Adrenal gland (tissue), 9 donors: ENCODE measurements at regions not wholly inside any gene's neighbourhood (a gene's known extent, or its start where the extent isn't known, plus 50 kb on each side); places are given as distances from the start of the nearest gene placed in this dataset.

Source experiments
- DNase-seq, 7 donors: peaks; one replicate each; pipeline ENCODE4 v3.0.0-alpha.2; 2019 to 2020
- H3K27ac ChIP-seq, 5 donors: fragments of 200-600 bp; sonication (generic) in 4 of 5; 1 replicate in 3 of 5; 2 replicates in 2 of 5; pipeline versions ENCODE4 v1.5.1 to v1.8.0; 2016 to 2020; ENCODE audit warnings: mild to moderate bottlenecking in 1 of 5
- H3K27me3 ChIP-seq: fragments of 200-600 bp; 2 replicates; pipeline ENCODE4 v1.8.0; 2021
- H3K36me3 ChIP-seq, 2 donors: fragments of 200-600 bp; replicated peaks in 1 of 2; 1 replicate in 1 of 2; 2 replicates in 1 of 2; pipeline versions ENCODE4 v1.5.1 to v1.8.0; 2018 to 2022
- H3K4me1 ChIP-seq, 2 donors: fragments of 200-600 bp; replicated peaks in 1 of 2; 1 replicate in 1 of 2; 2 replicates in 1 of 2; pipeline versions ENCODE4 v1.5.1 to v1.8.0; 2018 to 2021
- H3K4me3 ChIP-seq, 4 donors: fragments of 200-600 bp; sonication (generic) in 3 of 4; one replicate each; pipeline ENCODE4 v1.5.1; 2016 to 2018
- H3K9me3 ChIP-seq, 3 donors: fragments of 200-600 bp; sonication (generic) in 1 of 3; replicated peaks in 1 of 3; 1 replicate in 2 of 3; 2 replicates in 1 of 3; pipeline versions ENCODE4 v1.5.1 to v1.8.0; 2016 to 2021
- POLR2A ChIP-seq, 2 donors: fragments of 450-650 bp; IDR thresholded peaks; one replicate each; pipeline ENCODE4 v1.6.1; 2017; ENCODE audit warnings: antibody characterized with exemption in 2 of 2, mild to moderate bottlenecking in 2 of 2, moderate library complexity in 1 of 2
- WGBS, 4 donors: extraction: QIAGEN DNeasy Blood & Tissue Kit in 2 of 4; methylation state at CpG; one replicate each; pipeline versions ENCODE4 v1.1.5 to v1.1.7; 2013 to 2017; 5-methylcytosine and 5-hydroxymethylcytosine counted together
- intact Hi-C, 2 donors: fragments of 100-400 bp; cut with DNase I; formaldehyde crosslinking; loops; one replicate each; pipeline versions ENCODE4 v1.14.1 to v1.15.0; 2022 to 2023
- TF ChIP-seq, protein P1 (sequence below), 6 experiments: fragments of 450-650 bp in 4 of 6; fragments of 200-600 bp in 2 of 6; sonication (generic) in 1 of 6; IDR thresholded peaks; 1 replicate in 5 of 6; 2 replicates in 1 of 6; pipeline versions ENCODE4 v1.5.1 to v1.8.0; 2016 to 2021; ENCODE audit warnings: antibody characterized with exemption in 6 of 6, mild to moderate bottlenecking in 2 of 6, moderate library complexity in 1 of 6
- donor health status: healthy with polysubstance abuse.
- donor health status: Bipolar disorder and iron deficiency.
- donor health status: DM: yes; HTN: yes; CAD: no.
- donor health status: DM: no; HTN: no; CAD: no.
- donor health status: DM: no; HTN: no; CAD: no.

DNA sequence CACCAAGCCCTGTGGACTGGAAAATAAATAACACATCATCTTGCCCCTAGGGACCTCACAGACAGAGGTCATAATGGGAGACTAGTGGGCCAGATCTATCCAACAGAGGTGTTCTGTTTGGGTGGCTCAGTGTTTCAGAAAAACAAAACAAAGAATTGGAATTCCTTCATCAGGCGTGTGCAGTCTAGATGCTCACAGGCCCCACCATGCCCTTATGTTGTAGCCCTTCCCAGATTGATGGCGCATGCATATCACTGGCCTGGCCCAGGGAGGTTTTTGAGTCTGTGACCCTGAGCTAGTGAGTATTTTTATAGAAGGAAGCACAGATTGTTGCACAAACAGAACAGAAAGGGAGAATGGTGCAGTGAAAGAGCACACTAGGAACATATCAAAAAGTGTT lies 859.6 kb downstream of the BCL11B start:
- no peak overlapping the region for H3K4me3 ChIP-seq
- TF ChIP-seq, protein P1, sequence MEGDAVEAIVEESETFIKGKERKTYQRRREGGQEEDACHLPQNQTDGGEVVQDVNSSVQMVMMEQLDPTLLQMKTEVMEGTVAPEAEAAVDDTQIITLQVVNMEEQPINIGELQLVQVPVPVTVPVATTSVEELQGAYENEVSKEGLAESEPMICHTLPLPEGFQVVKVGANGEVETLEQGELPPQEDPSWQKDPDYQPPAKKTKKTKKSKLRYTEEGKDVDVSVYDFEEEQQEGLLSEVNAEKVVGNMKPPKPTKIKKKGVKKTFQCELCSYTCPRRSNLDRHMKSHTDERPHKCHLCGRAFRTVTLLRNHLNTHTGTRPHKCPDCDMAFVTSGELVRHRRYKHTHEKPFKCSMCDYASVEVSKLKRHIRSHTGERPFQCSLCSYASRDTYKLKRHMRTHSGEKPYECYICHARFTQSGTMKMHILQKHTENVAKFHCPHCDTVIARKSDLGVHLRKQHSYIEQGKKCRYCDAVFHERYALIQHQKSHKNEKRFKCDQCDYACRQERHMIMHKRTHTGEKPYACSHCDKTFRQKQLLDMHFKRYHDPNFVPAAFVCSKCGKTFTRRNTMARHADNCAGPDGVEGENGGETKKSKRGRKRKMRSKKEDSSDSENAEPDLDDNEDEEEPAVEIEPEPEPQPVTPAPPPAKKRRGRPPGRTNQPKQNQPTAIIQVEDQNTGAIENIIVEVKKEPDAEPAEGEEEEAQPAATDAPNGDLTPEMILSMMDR (IDR thresholded peaks at IDR 0.05) = no peak
- TF ChIP-seq POLR2A (IDR thresholded peaks at IDR 0.05) = no peak
- no peaks in the 10 kb centered on the region for H3K4me1 ChIP-seq
- 80 to 92% (median 88%) methylated on average over 2 of the region's 2 CpGs for whole genome bisulfite sequencing, 4 donors
- no peaks in the 10 kb centered on the region for H3K9me3 ChIP-seq
- no peak for DNase-seq
- H3K27me3 ChIP-seq = no peaks in the 10 kb centered on the region
- no peak overlapping the region for H3K27ac ChIP-seq
- intact Hi-C loops = no loop called here
- H3K36me3 ChIP-seq = no peaks in the 10 kb centered on the region

GRCh38 chr14:98415766-98416165 lies 856.2 kb downstream of the BCL11B start:
- Histone ChIP-seq H3K27me3 (no peaks in the 10 kb centered on the region), H3K36me3 (no peaks in the 10 kb centered on the region), H3K9me3 (no peaks in the 10 kb centered on the region), H3K4me3 (no peak overlapping the region), H3K27ac (no peak overlapping the region), H3K4me1 (no peaks in the 10 kb centered on the region)
- TF ChIP-seq, protein P1 (IDR thresholded peaks at IDR 0.05) = no peak
- no peak for TF ChIP-seq POLR2A (IDR thresholded peaks at IDR 0.05)
- 67 to 83% (median 72%) methylated on average over 6 of the region's 6 CpGs for WGBS, 4 donors
- DNase-seq = no peak
- intact Hi-C loops = no loop called here

GRCh38 chr14:98417001-98417400 lies 855.0 kb downstream of the BCL11B start:
- DNase-seq = no peak
- intact Hi-C loops = no loop called here
- TF ChIP-seq, protein P1 (IDR thresholded peaks at IDR 0.05) = no peak
- no peak for TF ChIP-seq POLR2A (IDR thresholded peaks at IDR 0.05)
- Histone ChIP-seq H3K4me3 (no peak overlapping the region), H3K27me3 (no peaks in the 10 kb centered on the region), H3K4me1 (no peaks in the 10 kb centered on the region), H3K36me3 (no peaks in the 10 kb centered on the region), H3K27ac (no peak overlapping the region), H3K9me3 (no peaks in the 10 kb centered on the region)
- WGBS, 4 donors = 85 to 91% (median 89%) methylated on average over 15 of the region's 15 CpGs

- H3K4me1 ChIP-seq = no peaks in the 10 kb centered on the region
- TF ChIP-seq, protein P1 (IDR thresholded peaks at IDR 0.05) = no peak
- no peak for TF ChIP-seq POLR2A (IDR thresholded peaks at IDR 0.05)
- H3K27me3 ChIP-seq = no peaks in the 10 kb centered on the region
- intact Hi-C loops = no loop called here
- 66 to 75% (median 73%) methylated on average over 2 of the region's 2 CpGs for WGBS, 4 donors
- no peak for DNase-seq
- H3K27ac ChIP-seq = no peak overlapping the region
- H3K36me3 ChIP-seq = no peaks in the 10 kb centered on the region
- no peaks in the 10 kb centered on the region for H3K9me3 ChIP-seq
- H3K4me3 ChIP-seq = no peak overlapping the region
Observed at GRCh38 chr14:98428483-98428994, 843.5 kb downstream of the BCL11B start.
